ENCODE measurements at regions not wholly inside any gene's neighbourhood (a gene's known extent, or its start where the extent isn't known, plus 50 kb on each side); places are given as distances from the start of the nearest gene placed in this dataset.

DNA sequence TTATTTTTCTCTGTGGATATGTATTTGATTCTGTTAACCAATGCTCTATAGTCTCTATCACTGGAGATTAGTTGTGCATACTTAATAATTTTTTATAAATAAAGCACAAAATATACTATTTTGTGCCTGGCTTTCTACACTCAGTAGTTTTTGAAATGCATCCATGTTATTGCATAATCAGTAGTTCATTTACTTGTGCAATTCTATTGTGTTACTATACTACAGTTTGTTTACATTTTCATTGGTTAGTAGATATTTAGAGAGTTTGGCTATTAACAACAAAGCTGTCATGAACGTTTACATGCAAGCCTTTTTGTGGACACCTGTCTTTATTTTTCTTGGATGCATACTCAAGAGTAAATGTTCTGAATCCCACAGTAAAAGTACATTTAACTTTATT is 265.0 kb upstream of the FAT4 start:
- TF ChIP-seq CTCF (IDR thresholded peaks at IDR 0.05; ENCODE audit: control extremely low read depth in 1 of 3, insufficient read depth in 1 of 3, low read depth in 1 of 3, low read length in 3 of 3) = no peak
- TF ChIP-seq BCL11A (IDR thresholded peaks at IDR 0.05; ENCODE audit: low read depth in 2 of 2, low read length in 2 of 2) = no peak
- TF ChIP-seq POLR2A (IDR thresholded peaks at IDR 0.05; ENCODE audit: control extremely low read depth in 1 of 2, low read depth in 2 of 2, low read length in 2 of 2) = no peak
- TF ChIP-seq JUN (IDR thresholded peaks at IDR 0.05; ENCODE audit: low read depth, low read length) = no peak

All from H1 (cell line).